ENCODE measurements at regions not wholly inside any gene's neighbourhood (a gene's known extent, or its start where the extent isn't known, plus 50 kb on each side); places are given as distances from the start of the nearest gene placed in this dataset.

DNA sequence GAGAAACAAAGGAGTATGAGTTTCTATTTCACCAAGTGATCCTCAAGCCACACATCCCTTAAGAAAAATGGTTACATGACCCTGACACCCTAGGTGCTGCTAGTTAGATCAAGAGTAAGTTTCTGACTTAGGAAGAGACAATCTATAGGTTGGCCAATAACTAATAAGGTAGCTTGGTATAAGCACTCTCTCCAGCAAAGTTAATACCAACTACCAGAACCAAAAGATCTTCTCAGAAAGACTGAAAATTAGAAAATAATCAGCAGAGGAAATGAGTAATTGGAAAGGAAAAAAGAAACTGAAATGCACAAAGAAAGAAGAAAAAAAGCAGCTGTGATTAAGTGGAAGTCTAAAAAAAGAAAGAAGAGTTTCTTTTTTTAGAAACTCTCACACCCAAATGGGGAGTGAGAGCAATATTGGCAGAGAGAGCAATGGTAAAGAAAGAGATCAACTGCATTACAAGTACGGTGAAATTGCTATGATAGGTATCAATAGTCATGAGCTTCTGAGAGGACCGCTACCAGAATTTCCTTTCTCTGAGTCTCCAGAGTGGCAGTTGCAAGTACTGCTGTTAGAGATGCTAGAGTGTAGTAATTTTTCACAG, 195.5 kb downstream of the TMEM167A start:
- TF ChIP-seq EP300 (IDR thresholded peaks at IDR 0.05) (no peak), POLR2AphosphoS5 (IDR thresholded peaks at IDR 0.05) (no peak), POLR2A (IDR thresholded peaks at IDR 0.05; ENCODE audit: low read depth) (no peak)
- TF ChIP-seq, protein P1, sequence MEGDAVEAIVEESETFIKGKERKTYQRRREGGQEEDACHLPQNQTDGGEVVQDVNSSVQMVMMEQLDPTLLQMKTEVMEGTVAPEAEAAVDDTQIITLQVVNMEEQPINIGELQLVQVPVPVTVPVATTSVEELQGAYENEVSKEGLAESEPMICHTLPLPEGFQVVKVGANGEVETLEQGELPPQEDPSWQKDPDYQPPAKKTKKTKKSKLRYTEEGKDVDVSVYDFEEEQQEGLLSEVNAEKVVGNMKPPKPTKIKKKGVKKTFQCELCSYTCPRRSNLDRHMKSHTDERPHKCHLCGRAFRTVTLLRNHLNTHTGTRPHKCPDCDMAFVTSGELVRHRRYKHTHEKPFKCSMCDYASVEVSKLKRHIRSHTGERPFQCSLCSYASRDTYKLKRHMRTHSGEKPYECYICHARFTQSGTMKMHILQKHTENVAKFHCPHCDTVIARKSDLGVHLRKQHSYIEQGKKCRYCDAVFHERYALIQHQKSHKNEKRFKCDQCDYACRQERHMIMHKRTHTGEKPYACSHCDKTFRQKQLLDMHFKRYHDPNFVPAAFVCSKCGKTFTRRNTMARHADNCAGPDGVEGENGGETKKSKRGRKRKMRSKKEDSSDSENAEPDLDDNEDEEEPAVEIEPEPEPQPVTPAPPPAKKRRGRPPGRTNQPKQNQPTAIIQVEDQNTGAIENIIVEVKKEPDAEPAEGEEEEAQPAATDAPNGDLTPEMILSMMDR (IDR thresholded peaks at IDR 0.05), result no peak
